Fibroblast of peridontal ligament (primary cell): ENCODE measurements at regions not wholly inside any gene's neighbourhood (a gene's known extent, or its start where the extent isn't known, plus 50 kb on each side); places are given as distances from the start of the nearest gene placed in this dataset.

Experiments
- DNase-seq: peaks from one replicate; pipeline ENCODE4 v3.0.0-alpha.2; 2010; ENCODE audit errors: extremely low read depth

GRCh38 chr3:106018929-106019550, 150.2 kb upstream of the CBLB start:
- no peak for DNase-seq

GRCh38 chr3:106022913-106023312, 154.1 kb upstream of the CBLB start:
- DNase-seq: peak; percentile 28

DNA sequence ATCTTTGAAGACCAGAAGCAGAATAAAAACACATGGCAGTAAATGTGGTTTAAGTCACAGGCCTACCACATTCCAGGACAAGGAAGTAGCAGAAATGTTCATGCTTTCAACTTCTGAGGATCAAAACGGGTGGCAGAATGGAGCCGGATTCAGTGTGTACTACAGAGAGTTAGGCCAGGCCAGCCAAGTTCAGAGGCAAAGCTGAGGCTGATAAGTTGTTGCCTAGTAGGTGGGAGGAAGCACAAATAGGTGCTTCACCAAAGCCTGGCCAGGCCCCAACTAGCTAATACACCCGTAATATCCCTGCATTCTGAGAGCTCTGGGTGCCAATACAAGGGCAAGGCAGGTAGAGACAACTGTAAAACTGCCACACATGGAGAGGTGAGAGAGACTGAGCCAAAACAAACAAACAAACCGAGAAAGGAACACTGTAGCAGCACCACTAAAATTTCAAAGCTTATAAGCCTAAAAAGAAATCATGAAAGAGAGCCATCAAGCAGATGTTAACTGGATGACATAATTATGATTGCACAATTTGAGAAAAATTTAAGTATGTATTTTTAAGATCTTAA, 156.4 kb upstream of the CBLB start:
- peak; percentile 35 for DNase-seq

- DNase-seq: no peak
Measured at GRCh38 chr3:106029954-106030626, 161.3 kb upstream of the CBLB start.

- peak; percentile 58 for DNase-seq
Measured at GRCh38 chr3:106030627-106030963, 161.8 kb upstream of the CBLB start.

DNA sequence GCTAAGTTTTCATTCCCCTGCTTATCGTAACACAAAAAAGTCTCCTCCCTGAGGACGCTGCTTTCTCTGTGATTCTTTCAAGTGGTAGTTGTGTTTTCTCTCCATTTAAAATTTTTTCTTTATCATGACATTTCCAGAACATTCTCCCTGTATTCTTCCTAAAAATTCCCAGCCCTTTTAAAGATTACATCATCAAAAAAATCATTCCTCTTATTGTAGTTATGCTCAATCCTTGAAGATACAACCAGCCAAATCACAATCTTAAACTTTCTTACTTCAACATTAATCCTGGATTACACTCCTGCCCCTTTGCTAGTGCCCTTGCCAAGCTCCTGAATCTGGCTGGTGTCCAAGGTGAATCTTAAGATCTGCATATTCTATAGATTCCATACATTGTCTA, 163.7 kb upstream of the CBLB start:
- DNase-seq: no peak

- DNase-seq: no peak
Measured at GRCh38 chr3:106033654-106034053, 164.8 kb upstream of the CBLB start.

DNA sequence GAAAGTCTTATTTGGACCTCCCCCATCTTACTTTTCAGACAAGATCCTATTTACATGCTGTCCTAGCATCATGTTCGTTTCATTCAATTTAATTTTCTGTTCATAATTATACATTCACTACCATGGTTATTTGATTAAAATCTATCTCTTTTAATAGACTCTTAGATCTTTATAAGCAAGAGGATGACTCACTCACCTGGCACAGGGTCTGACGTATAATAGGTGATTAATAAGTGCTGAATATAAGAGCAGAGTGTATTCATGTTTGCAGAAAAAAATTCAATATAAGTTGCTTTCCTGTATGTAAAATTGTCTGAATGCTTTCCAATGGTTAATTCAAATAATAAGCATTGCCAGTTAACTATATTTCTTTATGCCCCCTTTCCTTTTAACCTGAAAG, 165.5 kb upstream of the CBLB start:
- DNase-seq: no peak

GRCh38 chr3:106035619-106036018, 166.8 kb upstream of the CBLB start:
- DNase-seq: no peak

DNA sequence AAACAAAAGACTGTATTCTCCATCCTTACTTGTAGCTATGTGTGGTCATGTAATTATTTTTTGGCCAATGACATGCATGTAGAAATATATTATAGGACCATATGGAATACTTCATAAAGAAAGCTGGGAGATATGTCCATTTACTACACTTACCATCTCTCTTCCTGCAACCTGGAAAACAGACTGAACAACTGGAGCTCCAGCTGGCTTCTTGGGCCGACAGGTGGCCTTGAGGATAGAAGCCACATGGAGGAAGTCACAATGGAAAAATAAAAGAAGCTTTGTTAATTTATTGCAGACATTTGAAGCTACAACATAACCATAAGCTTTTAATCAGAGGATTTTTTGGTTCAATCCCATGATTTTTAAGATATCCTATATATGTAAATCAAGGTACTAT, 167.9 kb upstream of the CBLB start:
- DNase-seq: no peak

DNA sequence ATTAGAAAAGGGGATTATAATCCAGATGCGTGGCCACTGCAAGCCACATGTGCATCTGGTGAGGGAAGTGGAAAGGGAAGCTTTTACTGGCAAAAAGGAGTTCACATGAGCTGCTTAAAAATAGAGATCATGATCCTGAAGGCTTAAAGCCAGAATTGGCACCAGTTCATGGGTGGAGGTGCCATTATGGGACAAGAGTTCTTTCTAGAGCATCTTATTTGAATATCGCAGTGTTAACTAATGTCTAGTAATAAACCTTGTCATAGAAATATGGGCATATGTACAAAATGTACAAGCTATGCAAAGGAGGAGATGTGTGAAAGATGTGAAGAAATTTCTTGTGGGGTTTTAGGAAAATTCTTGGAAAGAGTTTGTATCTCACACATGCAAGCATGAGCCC, 178.4 kb upstream of the CBLB start:
- DNase-seq: no peak

GRCh38 chr3:106048946-106049481, 180.2 kb upstream of the CBLB start:
- no peak for DNase-seq

GRCh38 chr3:106049821-106050220, 181.0 kb upstream of the CBLB start:
- peak; percentile 29 for DNase-seq

- no peak for DNase-seq
Measured at GRCh38 chr3:106056931-106057330, 188.1 kb upstream of the CBLB start.

GRCh38 chr3:106058475-106058874, 189.7 kb upstream of the CBLB start:
- no peak for DNase-seq

DNA sequence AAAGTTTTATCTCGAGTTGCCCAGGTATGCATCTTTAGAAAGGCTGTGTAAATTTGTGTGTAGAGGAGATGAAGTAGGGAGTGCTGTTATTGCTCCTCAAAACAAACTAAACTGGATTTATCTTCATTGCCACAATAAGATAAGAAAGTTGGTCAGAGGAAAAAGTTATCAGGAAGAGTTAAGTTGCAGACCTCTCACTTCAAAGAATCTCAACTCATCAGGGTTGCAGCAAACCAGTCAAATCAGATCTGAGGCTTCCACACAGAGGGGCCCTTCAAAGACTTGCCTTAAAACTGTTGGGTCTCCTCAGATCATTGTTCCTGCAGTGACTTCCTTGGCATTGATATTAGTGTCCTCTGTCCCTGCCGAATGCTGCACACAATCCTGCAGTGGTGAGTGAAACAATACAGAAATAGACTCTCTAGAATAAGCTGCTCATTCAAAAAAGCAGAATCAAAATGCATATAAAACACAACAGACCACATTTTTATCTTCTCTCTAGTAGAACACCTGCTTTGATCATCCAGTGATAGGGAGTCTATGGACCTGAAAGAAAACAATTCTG, 191.2 kb upstream of the CBLB start:
- no peak for DNase-seq

GRCh38 chr3:106063909-106064308, 195.1 kb upstream of the CBLB start:
- DNase-seq: no peak

DNA sequence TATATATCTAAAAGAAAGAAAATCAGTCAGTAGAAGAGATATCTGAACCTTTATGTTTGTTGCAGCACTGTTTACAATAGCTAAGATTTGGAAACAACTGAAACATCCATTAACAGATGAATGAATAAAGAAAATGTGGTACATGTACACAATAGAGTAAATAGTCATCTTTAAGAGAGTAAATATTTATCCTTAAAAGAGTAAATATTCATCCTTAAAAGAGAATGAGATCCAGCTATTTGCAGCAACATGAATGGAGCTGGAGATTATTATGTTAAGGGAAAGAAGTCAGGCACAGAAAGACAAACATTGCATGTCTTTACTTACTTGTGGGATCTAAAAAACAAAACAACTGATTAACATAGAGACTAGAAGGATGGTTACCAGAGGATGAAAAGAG, 197.0 kb upstream of the CBLB start:
- no peak for DNase-seq

GRCh38 chr3:106067711-106068110, 198.9 kb upstream of the CBLB start:
- no peak for DNase-seq

- DNase-seq: peak; percentile 74
Measured at GRCh38 chr3:106068381-106068780, 199.6 kb upstream of the CBLB start.

GRCh38 chr3:106068795-106069194, 200.0 kb upstream of the CBLB start:
- peak; percentile 92 for DNase-seq

GRCh38 chr3:106070187-106070586, 201.4 kb upstream of the CBLB start:
- no peak for DNase-seq

DNA sequence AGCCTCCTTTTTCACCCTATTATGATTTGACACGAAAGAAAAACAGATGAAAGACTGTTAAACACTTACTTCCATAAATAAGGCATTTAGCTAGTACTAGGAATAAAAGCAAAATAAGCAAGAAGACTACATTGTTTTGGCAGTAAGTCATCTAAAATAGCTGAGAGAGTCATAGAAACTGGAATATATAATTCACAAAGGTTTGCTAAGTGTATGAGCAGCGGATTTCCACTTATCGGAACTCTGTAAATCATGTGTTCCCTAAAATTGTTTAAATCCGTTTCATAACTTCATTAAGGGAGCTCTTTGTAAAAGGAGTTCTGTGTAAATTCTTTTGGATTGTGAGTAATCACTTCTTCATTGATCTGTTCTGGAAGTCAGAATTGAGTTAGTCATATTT, 202.5 kb upstream of the CBLB start:
- peak; percentile 29 for DNase-seq
